Small intestine (tissue), 7 donors: ENCODE measurements at regions not wholly inside any gene's neighbourhood (a gene's known extent, or its start where the extent isn't known, plus 50 kb on each side); places are given as distances from the start of the nearest gene placed in this dataset.
"Not testable (repeated sequence)": the region's sequence is repeated elsewhere in the genome, so short reads cannot be mapped to it uniquely, and the experiment has no call there.

Experiments used
- DNase-seq, 2 donors: peaks; one replicate each; pipeline versions ENCODE4 v3.0.0 to v3.0.0-alpha.2; 2013
- FAIRE-seq: peaks from 2 replicates; lab custom pipeline; 2012; peaks lifted over from hg19 to GRCh38; lab: Jason Lieb, UNC
- H3K27ac ChIP-seq, 3 donors: one replicate each; pipeline ENCODE4 v1.5.1; 2013; ENCODE audit warnings: low read length in 2 of 3, mild to moderate bottlenecking in 2 of 3, control low read depth in 1 of 3, inconsistent platforms in 1 of 3, low read depth in 1 of 3, moderate library complexity in 1 of 3
- H3K27me3 ChIP-seq, 3 donors: one replicate each; pipeline ENCODE4 v1.6.1; 2013; ENCODE audit warnings: low read length in 3 of 3, inconsistent platforms in 1 of 3; ENCODE audit not compliant: control insufficient read depth in 3 of 3, insufficient read depth in 3 of 3
- H3K36me3 ChIP-seq, 3 donors: one replicate each; pipeline ENCODE4 v1.6.1; 2013; ENCODE audit warnings: low read length in 3 of 3, inconsistent platforms in 1 of 3, low read depth in 1 of 3, mild to moderate bottlenecking in 1 of 3, moderate library complexity in 1 of 3; ENCODE audit not compliant: control insufficient read depth in 3 of 3, insufficient read depth in 2 of 3
- H3K4me1 ChIP-seq, 3 donors: one replicate each; pipeline ENCODE4 v1.6.1; 2013; ENCODE audit warnings: low read length in 2 of 3, inconsistent platforms in 1 of 3, low read depth in 1 of 3, mild to moderate bottlenecking in 1 of 3, moderate library complexity in 1 of 3; ENCODE audit not compliant: control insufficient read depth in 3 of 3, insufficient read depth in 2 of 3
- H3K4me3 ChIP-seq, 3 donors: one replicate each; pipeline ENCODE4 v1.5.1; 2013; ENCODE audit warnings: low read length in 3 of 3, control low read depth in 1 of 3, inconsistent platforms in 1 of 3, low read depth in 1 of 3, mild to moderate bottlenecking in 1 of 3, moderate library complexity in 1 of 3
- H3K9me3 ChIP-seq, 2 donors: one replicate each; pipeline ENCODE4 v1.6.1; 2013; ENCODE audit warnings: low read depth in 1 of 2, low read length in 1 of 2; ENCODE audit not compliant: control insufficient read depth in 2 of 2, insufficient read depth in 1 of 2
- WGBS, 3 donors: extraction: QIAGEN DNeasy Blood & Tissue Kit; methylation state at CpG; one replicate each; pipeline ENCODE4 v1.1.7; 2013; 5-methylcytosine and 5-hydroxymethylcytosine counted together
- donor health status: healthy with polysubstance abuse.
- donor health status: control.
- donor health status: control.
- donor health status: Bipolar disorder and iron deficiency.
- donor health status: healthy.

DNA sequence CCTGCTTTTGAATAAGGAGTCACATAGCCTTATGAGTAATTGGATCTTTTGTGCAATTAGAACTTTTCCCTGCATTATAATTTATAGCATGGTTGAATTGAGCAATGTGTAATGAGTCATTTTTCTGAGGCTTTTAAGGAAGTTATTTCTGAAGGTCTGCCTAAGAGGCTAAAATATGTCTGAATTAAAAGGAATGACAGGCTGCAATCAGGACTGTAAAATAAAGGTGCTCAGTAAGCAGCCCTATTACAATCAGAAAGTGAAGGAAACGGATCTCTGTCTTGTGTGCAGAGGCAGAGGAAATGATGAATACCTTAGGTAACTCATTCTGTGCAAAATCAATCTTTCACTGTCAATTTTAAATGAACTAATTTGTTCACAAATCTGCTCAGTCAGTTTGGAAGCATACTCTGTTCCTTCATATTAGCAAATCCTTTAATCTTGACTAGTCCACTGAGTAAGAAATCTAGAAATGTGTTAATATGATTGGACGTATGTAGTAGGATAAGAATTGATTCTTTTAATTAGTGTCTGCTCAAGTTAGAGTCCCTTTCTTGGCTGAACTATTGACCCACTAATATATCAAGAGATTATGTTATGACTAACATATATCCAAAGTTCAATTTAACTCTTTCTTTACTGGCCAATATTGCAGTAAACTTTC is 290.1 kb downstream of the ZIC1 start:
- WGBS, 3 donors = 13 to 56% (median 21%) methylated on average over 2 of the region's 2 CpGs
- Histone ChIP-seq H3K27me3 (no peaks in the 10 kb centered on the region), H3K9me3 (no peaks in the 10 kb centered on the region), H3K4me3 (no peak overlapping the region), H3K4me1 (no peaks in the 10 kb centered on the region), H3K27ac (no peak overlapping the region), H3K36me3 (no peaks in the 10 kb centered on the region)
- FAIRE-seq (no peak), DNase-seq (peak in 1 of 2 donors; percentile 27)

DNA sequence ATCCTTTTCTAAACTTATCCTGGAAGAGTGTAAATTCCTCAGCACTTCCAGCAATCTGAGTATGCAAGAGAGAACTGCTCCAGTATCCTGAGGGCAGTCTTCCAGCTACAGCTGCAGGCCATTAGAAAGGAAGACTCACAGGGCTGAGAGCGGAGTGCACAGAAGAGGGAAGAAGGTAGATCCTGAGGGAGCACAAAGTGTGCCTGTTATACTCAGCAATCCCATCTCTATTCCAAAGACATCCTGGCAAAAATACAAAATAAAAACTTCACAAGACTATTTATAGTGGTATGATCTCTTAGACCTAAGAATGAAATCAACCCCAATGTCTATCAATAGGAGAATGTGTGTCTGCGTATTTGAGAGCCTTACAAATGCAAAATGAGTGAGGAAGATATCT is 292.0 kb downstream of the ZIC1 start:
- H3K27me3 ChIP-seq = no peaks in the 10 kb centered on the region
- H3K36me3 ChIP-seq = no peaks in the 10 kb centered on the region
- 75 to 94% (median 81%) methylated on average over 2 of the region's 2 CpGs for WGBS, 3 donors
- no peak for DNase-seq
- H3K9me3 ChIP-seq = no peaks in the 10 kb centered on the region
- H3K4me3 ChIP-seq = no peak overlapping the region
- no peak overlapping the region for H3K27ac ChIP-seq
- no peak for FAIRE-seq
- no peaks in the 10 kb centered on the region for H3K4me1 ChIP-seq

DNA sequence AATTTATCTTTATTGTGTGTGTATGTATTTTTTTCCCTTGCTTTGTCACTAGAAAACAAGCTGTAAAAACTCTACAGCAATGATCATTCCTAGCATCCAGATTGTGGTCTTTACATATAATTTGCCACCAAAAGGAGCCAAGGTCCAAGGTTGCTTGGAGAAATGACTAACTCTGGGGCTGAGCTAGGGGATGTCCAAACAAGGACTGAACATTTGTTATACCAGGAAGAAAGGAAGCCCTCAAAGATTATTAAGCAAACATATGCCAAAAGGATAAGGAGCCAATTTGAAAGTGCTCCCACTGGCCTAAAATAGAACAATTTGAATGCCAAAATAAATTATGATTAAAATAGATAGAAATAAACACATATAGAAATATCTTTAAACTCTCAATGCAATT is 293.3 kb downstream of the ZIC1 start:
- Histone ChIP-seq H3K9me3 (no peaks in the 10 kb centered on the region), H3K27ac (no peak overlapping the region), H3K36me3 (no peaks in the 10 kb centered on the region), H3K27me3 (no peaks in the 10 kb centered on the region), H3K4me3 (no peak overlapping the region), H3K4me1 (no peaks in the 10 kb centered on the region)
- no peak for FAIRE-seq
- DNase-seq = no peak

DNA sequence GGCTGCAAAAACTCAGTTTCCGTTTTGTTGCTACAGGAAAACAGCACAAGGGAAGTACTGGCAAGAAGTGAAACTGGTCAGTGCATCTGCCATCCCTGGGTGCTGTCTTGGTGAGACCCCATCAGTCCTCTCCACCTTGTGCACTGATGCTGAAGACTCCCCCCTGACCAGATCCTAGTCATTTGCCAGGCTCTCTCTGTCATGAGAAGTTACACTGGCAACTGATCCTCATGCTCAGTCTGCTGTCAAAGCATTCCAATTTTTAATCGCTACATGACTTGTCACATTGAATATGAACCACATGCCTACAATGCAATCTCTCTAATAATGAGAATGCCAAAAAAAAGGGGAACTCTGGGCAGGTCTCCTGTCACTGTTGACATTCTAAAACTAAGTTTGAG is 296.5 kb downstream of the ZIC1 start:
- Histone ChIP-seq H3K9me3 (no peaks in the 10 kb centered on the region), H3K4me1 (no peaks in the 10 kb centered on the region), H3K4me3 (no peak overlapping the region), H3K36me3 (no peaks in the 10 kb centered on the region), H3K27me3 (no peaks in the 10 kb centered on the region), H3K27ac (no peak overlapping the region)
- WGBS, 3 donors = 65 to 72% (median 68%) methylated on average over 2 of the region's 2 CpGs
- FAIRE-seq = no peak
- no peak for DNase-seq

- H3K36me3 ChIP-seq, H3K9me3 ChIP-seq, H3K4me1 ChIP-seq, H3K27ac ChIP-seq, DNase-seq, FAIRE-seq, H3K27me3 ChIP-seq, H3K4me3 ChIP-seq: not testable (repeated sequence)
- 11 to 75% (median 20%) methylated on average over 1 of the region's 1 CpG for WGBS, 3 donors
Measured at GRCh38 chr3:147710753-147711152, 301.6 kb downstream of the ZIC1 start.

- H3K4me1 ChIP-seq = no peaks in the 10 kb centered on the region
- no peaks in the 10 kb centered on the region for H3K9me3 ChIP-seq
- WGBS, 3 donors = 71 to 85% (median 81%) methylated on average over 5 of the region's 5 CpGs
- no peak overlapping the region for H3K4me3 ChIP-seq
- H3K36me3 ChIP-seq = no peaks in the 10 kb centered on the region
- FAIRE-seq = no peak
- no peak overlapping the region for H3K27ac ChIP-seq
- H3K27me3 ChIP-seq = no peaks in the 10 kb centered on the region
- DNase-seq = no peak
Measured at GRCh38 chr3:147712357-147712756, 303.2 kb downstream of the ZIC1 start.

- not testable (repeated sequence) for FAIRE-seq, DNase-seq, H3K27ac ChIP-seq, H3K9me3 ChIP-seq, H3K4me3 ChIP-seq, H3K36me3 ChIP-seq, H3K4me1 ChIP-seq, H3K27me3 ChIP-seq
- 46 to 57% (median 51%) methylated on average over 5 of the region's 5 CpGs for WGBS, 3 donors
Measured at GRCh38 chr3:147712758-147713157, 303.6 kb downstream of the ZIC1 start.

DNA sequence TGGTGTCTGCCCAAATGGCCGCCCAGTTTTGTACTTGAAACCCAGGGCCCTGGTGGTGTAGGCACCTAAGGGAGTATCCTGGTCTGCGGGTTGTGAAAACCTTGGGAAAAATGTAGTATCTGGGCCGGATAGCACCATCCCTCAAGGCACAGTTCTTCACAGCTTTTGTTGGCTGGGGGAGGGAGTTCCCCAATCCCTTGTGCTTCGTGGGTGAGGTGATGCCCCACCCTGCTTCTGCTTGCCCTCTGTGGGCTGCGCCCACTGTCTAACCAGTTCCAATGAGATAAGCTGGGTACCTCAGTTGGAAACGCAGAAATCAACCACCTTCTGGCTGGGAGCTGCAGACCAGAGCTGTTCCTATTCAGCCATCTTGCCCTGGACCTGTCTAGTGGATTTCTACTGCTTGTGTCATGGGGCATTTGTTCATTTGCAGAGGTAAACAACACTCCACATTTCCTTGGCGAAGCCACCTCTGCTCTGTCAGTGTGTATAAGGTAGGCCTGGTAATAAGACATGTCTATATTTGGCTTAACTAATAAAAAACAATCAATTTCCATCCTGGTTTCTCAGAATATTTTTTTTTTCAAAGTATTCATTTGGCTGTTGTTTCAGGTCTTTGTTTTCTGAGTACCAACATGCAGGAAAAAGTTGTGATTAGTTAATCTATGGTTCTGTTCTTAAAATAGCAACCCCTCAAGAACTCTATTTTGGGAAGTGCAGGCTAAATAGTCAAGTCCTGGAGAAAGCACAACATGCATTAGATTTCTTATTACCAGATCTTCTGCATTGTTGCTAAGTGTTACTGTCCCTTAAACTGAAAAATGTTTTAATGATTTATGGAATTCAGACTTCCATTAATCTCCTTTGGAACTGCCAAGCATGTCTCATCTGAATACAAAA is 304.3 kb downstream of the ZIC1 start:
- no peaks in the 10 kb centered on the region for H3K27me3 ChIP-seq
- H3K9me3 ChIP-seq = no peaks in the 10 kb centered on the region
- no peak overlapping the region for H3K4me3 ChIP-seq
- WGBS, 3 donors = 68 to 83% (median 72%) methylated on average over 7 of the region's 7 CpGs
- no peak for DNase-seq
- H3K36me3 ChIP-seq = no peaks in the 10 kb centered on the region
- no peak for FAIRE-seq
- H3K4me1 ChIP-seq = no peaks in the 10 kb centered on the region
- no peak overlapping the region for H3K27ac ChIP-seq
